HCT116 (cell line): ENCODE measurements at regions not wholly inside any gene's neighbourhood (a gene's known extent, or its start where the extent isn't known, plus 50 kb on each side); places are given as distances from the start of the nearest gene placed in this dataset.

ENCODE experiments used
- ATAC-seq: fragments of 200-7000 bp; cut with Tn5 transposase; 2 replicates; pipeline ENCODE4 v1.9.1; 2020; ENCODE audit warnings: mild to moderate bottlenecking, moderate library complexity
- BruUV-seq: library from RNA; stranded (reverse); fragments of 400-500 nt; replicated peaks from 2 replicates; lab custom pipeline; 2021; lab: Mats Ljungman, UMichigan
- CTCF ChIA-PET: fragments of 300-600 bp; sonication (Branson Sonifier 250); formaldehyde crosslinking; loops from one replicate; lab custom pipeline; 2021; ENCODE audit warnings: antibody characterized with exemption; lab: Charles Lee
- POLR2A ChIA-PET: fragments of 300-600, 350-600 bp; sonication (Branson Sonifier 250); formaldehyde crosslinking; loops from one replicate; lab custom pipeline; 2021; ENCODE audit warnings: antibody characterized with exemption; lab: Charles Lee
- RAD21 ChIA-PET, 2 experiments: fragments of 300-600 bp; sonication (Branson Sonifier 250); formaldehyde crosslinking; loops; one replicate each; lab custom pipeline; 2023; ENCODE audit warnings: low total read pairs in 2 of 2; ENCODE audit not compliant: uncharacterized antibody in 2 of 2, unreplicated experiment in 2 of 2, low non-redundant PET in 1 of 2; lab: Charles Lee
- DNase-seq: peaks from one replicate; pipeline ENCODE4 v3.0.0-alpha.2; 2010; ENCODE audit warnings: low read depth, low spot score
- H2AFZ ChIP-seq: fragments of 200-600 bp; shearing (Covaris generic), sonication (generic); 2 replicates; pipeline ENCODE4 v1.6.1; 2017; ENCODE audit warnings: low read depth, mixed run types, mixed read lengths, antibody characterized with exemption, low read length; ENCODE audit not compliant: poor library complexity, severe bottlenecking
- H3K27ac ChIP-seq: 2 replicates; pipeline ENCODE4 v1.5.1; 2012; ENCODE audit warnings: low read depth, low read length
- H3K27me3 ChIP-seq: fragments of 200-600 bp; sonication (generic); 2 replicates; pipeline ENCODE4 v1.6.1; 2016; ENCODE audit warnings: mixed run types, low read length, mixed read lengths; ENCODE audit not compliant: insufficient read depth
- H3K36me3 ChIP-seq, 2 experiments: fragments of 200-500 bp in 1 of 2; fragments of 200-600 bp in 1 of 2; sonication (Bioruptor generic) in 1 of 2; sonication (generic) in 1 of 2; 2 replicates each; pipeline versions ENCODE4 v1.5.1 to v1.6.1; 2014 to 2016; ENCODE audit warnings: low read length in 2 of 2, inconsistent platforms in 1 of 2, mixed read lengths in 1 of 2, mixed run types in 1 of 2; ENCODE audit not compliant: insufficient read depth in 2 of 2, control insufficient read depth in 1 of 2
- H3K4me1 ChIP-seq, 2 experiments: fragments of 200-600 bp in 1 of 2; sonication (generic) in 1 of 2; 2 replicates each; pipeline versions ENCODE4 v1.5.1 to v1.6.1; 2012 to 2017; ENCODE audit warnings: low read length in 2 of 2, inconsistent platforms in 1 of 2, mild to moderate bottlenecking in 1 of 2, mixed read lengths in 1 of 2, mixed run types in 1 of 2, moderate library complexity in 1 of 2; ENCODE audit not compliant: insufficient read depth in 2 of 2, control insufficient read depth in 1 of 2
- H3K4me2 ChIP-seq: fragments of 200-600 bp; sonication (generic); 2 replicates; pipeline ENCODE4 v1.6.1; 2017; ENCODE audit warnings: mixed run types, low read length, mixed read lengths
- H3K4me3 ChIP-seq, 2 experiments: fragments of 200-600 bp in 1 of 2; sonication (generic) in 1 of 2; replicated peaks in 1 of 2; 2 replicates each; pipeline ENCODE4 v1.5.1; 2011 to 2016; ENCODE audit warnings: low read length in 2 of 2, control low read depth in 1 of 2, low read depth in 1 of 2, mild to moderate bottlenecking in 1 of 2, mixed read lengths in 1 of 2, mixed run types in 1 of 2
- H3K79me2 ChIP-seq: fragments of 200-600 bp; sonication (generic); 2 replicates; pipeline ENCODE4 v1.6.1; 2017; ENCODE audit warnings: mild to moderate bottlenecking, mixed run types, low read length, moderate library complexity, mixed read lengths; ENCODE audit not compliant: insufficient read depth
- H3K9ac ChIP-seq: fragments of 200-600 bp; sonication (generic); 2 replicates; pipeline ENCODE4 v1.6.1; 2016; ENCODE audit warnings: low read length, mixed read lengths
- H3K9me2 ChIP-seq: fragments of 200-600 bp; sonication (generic), shearing (Covaris generic); 2 replicates; pipeline ENCODE4 v1.6.1; 2017; ENCODE audit warnings: mixed run types, mild to moderate bottlenecking, moderate library complexity; ENCODE audit not compliant: insufficient read depth
- H3K9me3 ChIP-seq, 2 experiments: fragments of 200-500 bp in 1 of 2; fragments of 200-600 bp in 1 of 2; sonication (Bioruptor generic) in 1 of 2; sonication (generic) in 1 of 2; 2 replicates each; pipeline ENCODE4 v1.6.1; 2014 to 2017; ENCODE audit warnings: low read length in 2 of 2, mixed read lengths in 2 of 2, inconsistent platforms in 1 of 2, low read depth in 1 of 2, mild to moderate bottlenecking in 1 of 2, mixed run types in 1 of 2, moderate library complexity in 1 of 2; ENCODE audit not compliant: control insufficient read depth in 1 of 2, insufficient read depth in 1 of 2
- H4K20me1 ChIP-seq: fragments of 200-600 bp; sonication (generic), shearing (Covaris generic); 2 replicates; pipeline ENCODE4 v1.6.1; 2017; ENCODE audit warnings: mixed run types, mild to moderate bottlenecking, moderate library complexity; ENCODE audit not compliant: insufficient read depth
- EZH2 ChIP-seq: fragments of 200-600 bp; sonication (generic); IDR thresholded peaks from 2 replicates; pipeline ENCODE4 v1.6.1; 2017; ENCODE audit warnings: antibody characterized with exemption, mixed run types
- EZH2phosphoT487 ChIP-seq: fragments of 200-600 bp; IDR thresholded peaks from 2 replicates; pipeline ENCODE4 v1.6.1; 2018; ENCODE audit warnings: antibody characterized with exemption, borderline replicate concordance
- JUND ChIP-seq: IDR thresholded peaks from 2 replicates; pipeline ENCODE4 v1.6.1; 2012
- SIN3A ChIP-seq: IDR thresholded peaks from 2 replicates; pipeline ENCODE4 v1.6.1; 2012; ENCODE audit warnings: low read depth
- SRF ChIP-seq: IDR thresholded peaks from 2 replicates; pipeline ENCODE4 v1.6.1; 2012; ENCODE audit warnings: low read depth
- YY1 ChIP-seq: IDR thresholded peaks from 2 replicates; pipeline ENCODE4 v1.6.1; 2011; ENCODE audit warnings: low read length, low read depth, moderate library complexity, mild to moderate bottlenecking; ENCODE audit not compliant: insufficient replicate concordance; ENCODE audit errors: extremely low read depth
- intact Hi-C: fragments of 100-400 bp; cut with micrococcal nuclease; formaldehyde crosslinking; loops from 2 replicates; pipeline ENCODE4 v1.10.0; 2022
- TF ChIP-seq, protein P1 (sequence below), 3 experiments: fragments of 200-600 bp in 1 of 3; sonication (generic) in 1 of 3; IDR thresholded peaks in 2 of 3; conservative IDR thresholded peaks in 1 of 3; 2 replicates each; pipeline ENCODE4 v1.5.1; 2012 to 2017; ENCODE audit warnings: low read depth in 2 of 3, low read length in 2 of 3, antibody characterized with exemption in 1 of 3, borderline replicate concordance in 1 of 3, control low read depth in 1 of 3, mild to moderate bottlenecking in 1 of 3, mixed read lengths in 1 of 3, mixed run types in 1 of 3, moderate library complexity in 1 of 3; ENCODE audit not compliant: insufficient read depth in 1 of 3
- TF ChIP-seq, protein P2 (sequence below): IDR thresholded peaks from 2 replicates; pipeline ENCODE4 v1.6.1; 2012

DNA sequence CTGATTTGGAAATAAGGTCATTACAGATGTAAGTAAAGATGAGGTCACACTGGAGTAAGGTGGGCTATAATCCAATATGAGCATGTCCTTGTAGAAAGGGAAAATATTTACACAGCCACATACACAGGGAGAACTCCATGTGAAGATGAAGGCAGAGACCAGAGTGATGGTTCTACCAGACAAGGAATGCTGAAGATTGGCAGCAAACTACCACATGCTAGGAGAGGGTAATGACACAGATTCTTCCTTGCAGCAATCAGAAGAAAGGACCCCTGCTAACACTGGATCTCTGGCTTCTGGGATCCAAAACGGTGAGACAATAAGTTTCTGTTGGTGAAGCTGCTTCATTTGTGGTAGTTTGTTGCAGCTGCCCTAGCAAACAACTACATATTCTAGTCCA is 56.0 kb upstream of the SPTSSB start:
- no peaks in the 10 kb centered on the region for H3K27me3 ChIP-seq
- H3K27ac ChIP-seq = no peak overlapping the region
- BruUV-seq = no TSS peak
- no peak overlapping the region for H2AFZ ChIP-seq
- H4K20me1 ChIP-seq = no peaks in the 10 kb centered on the region
- intact Hi-C loops = loop anchor here (10.0 kb wide), 2 partner anchors 853 to 1263 kb away; no protein-coding TSS in a partner anchor
- TF ChIP-seq EZH2 (no peak), JUND (no peak)
- TF ChIP-seq, protein P1, sequence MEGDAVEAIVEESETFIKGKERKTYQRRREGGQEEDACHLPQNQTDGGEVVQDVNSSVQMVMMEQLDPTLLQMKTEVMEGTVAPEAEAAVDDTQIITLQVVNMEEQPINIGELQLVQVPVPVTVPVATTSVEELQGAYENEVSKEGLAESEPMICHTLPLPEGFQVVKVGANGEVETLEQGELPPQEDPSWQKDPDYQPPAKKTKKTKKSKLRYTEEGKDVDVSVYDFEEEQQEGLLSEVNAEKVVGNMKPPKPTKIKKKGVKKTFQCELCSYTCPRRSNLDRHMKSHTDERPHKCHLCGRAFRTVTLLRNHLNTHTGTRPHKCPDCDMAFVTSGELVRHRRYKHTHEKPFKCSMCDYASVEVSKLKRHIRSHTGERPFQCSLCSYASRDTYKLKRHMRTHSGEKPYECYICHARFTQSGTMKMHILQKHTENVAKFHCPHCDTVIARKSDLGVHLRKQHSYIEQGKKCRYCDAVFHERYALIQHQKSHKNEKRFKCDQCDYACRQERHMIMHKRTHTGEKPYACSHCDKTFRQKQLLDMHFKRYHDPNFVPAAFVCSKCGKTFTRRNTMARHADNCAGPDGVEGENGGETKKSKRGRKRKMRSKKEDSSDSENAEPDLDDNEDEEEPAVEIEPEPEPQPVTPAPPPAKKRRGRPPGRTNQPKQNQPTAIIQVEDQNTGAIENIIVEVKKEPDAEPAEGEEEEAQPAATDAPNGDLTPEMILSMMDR (IDR thresholded peaks at IDR 0.05 in 2 of 3, conservative IDR thresholded peaks at IDR 0.05 in 1 of 3; ENCODE audit: borderline replicate concordance in 1 of 3, insufficient read depth in 1 of 3, low read depth in 2 of 3, low read length in 2 of 3) = no peak
- TF ChIP-seq, all 23 proteins: peak for 0
- no peaks in the 10 kb centered on the region for H3K79me2 ChIP-seq
- CTCF ChIA-PET = no interaction called here
- H3K9me3 ChIP-seq = no peaks in the 10 kb centered on the region
- RAD21 ChIA-PET = no interaction called here
- H3K4me2 ChIP-seq = no peak overlapping the region
- POLR2A ChIA-PET = interaction anchor here (0.6 kb wide), 1 partner anchor 444 kb away, joined by 3 read pairs; no protein-coding TSS in a partner anchor
- ATAC-seq (no peak), DNase-seq (no peak)
- no peak overlapping the region for H3K4me3 ChIP-seq
- no peaks in the 10 kb centered on the region for H3K9me2 ChIP-seq
- no peaks in the 10 kb centered on the region for H3K36me3 ChIP-seq
- H3K9ac ChIP-seq = no peak overlapping the region
- no peaks in the 10 kb centered on the region for H3K4me1 ChIP-seq

- Histone ChIP-seq H2AFZ (no peak overlapping the region), H3K27me3 (no peaks in the 10 kb centered on the region), H3K9ac (no peak overlapping the region), H3K27ac (no peak overlapping the region), H4K20me1 (no peaks in the 10 kb centered on the region), H3K79me2 (no peaks in the 10 kb centered on the region), H3K4me1 (no peaks in the 10 kb centered on the region), H3K4me2 (no peak overlapping the region), H3K9me2 (no peaks in the 10 kb centered on the region), H3K4me3 (no peak overlapping the region), H3K36me3 (no peaks in the 10 kb centered on the region), H3K9me3 (no peaks in the 10 kb centered on the region)
- no TSS peak for BruUV-seq
- intact Hi-C loops = loop anchor here (10.0 kb wide), 2 partner anchors 852 to 1262 kb away; no protein-coding TSS in a partner anchor
- ChIA-PET RAD21 (interaction anchor here in 1 of 2 experiments (0.7 kb wide), 1 partner anchor 977 kb away, joined by 3 read pairs; the partner anchor contains the start of gene TRIM59), CTCF (interaction anchor here (1.0 kb wide), 1 partner anchor 152 kb away, joined by 3 read pairs; no protein-coding TSS in a partner anchor), POLR2A (no interaction called here)
- TF ChIP-seq SRF (no peak), SIN3A (no peak), YY1 (no peak), EZH2phosphoT487 (no peak)
- TF ChIP-seq, protein P2, sequence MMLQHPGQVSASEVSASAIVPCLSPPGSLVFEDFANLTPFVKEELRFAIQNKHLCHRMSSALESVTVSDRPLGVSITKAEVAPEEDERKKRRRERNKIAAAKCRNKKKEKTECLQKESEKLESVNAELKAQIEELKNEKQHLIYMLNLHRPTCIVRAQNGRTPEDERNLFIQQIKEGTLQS = no peak
- ATAC-seq = no peak
- DNase-seq = no peak
Observed at GRCh38 chr3:161426758-161427157, 55.4 kb upstream of the SPTSSB start.
